ENCODE measurements at regions not wholly inside any gene's neighbourhood (a gene's known extent, or its start where the extent isn't known, plus 50 kb on each side); places are given as distances from the start of the nearest gene placed in this dataset.

DNA sequence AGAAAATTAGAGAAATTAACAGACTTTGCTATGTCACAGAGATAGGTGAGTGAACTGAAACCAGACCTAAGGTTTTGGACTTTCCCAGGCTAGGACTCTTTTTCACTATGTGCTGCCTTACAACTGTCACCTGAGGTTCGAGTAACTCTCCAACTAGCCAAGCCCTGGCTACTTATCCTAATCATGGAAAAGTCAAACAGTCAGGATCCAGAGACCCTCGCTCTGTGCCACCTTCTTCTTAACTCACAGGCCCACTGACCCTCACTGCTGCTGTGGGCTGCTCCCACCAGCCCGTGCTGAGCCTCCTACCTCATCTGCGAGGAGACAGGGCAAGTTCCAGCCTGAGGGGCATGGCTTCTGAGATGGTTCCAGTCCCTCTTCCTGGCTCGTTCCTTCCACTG is 211.4 kb upstream of the KLF14 start:
- TF ChIP-seq, protein P1, sequence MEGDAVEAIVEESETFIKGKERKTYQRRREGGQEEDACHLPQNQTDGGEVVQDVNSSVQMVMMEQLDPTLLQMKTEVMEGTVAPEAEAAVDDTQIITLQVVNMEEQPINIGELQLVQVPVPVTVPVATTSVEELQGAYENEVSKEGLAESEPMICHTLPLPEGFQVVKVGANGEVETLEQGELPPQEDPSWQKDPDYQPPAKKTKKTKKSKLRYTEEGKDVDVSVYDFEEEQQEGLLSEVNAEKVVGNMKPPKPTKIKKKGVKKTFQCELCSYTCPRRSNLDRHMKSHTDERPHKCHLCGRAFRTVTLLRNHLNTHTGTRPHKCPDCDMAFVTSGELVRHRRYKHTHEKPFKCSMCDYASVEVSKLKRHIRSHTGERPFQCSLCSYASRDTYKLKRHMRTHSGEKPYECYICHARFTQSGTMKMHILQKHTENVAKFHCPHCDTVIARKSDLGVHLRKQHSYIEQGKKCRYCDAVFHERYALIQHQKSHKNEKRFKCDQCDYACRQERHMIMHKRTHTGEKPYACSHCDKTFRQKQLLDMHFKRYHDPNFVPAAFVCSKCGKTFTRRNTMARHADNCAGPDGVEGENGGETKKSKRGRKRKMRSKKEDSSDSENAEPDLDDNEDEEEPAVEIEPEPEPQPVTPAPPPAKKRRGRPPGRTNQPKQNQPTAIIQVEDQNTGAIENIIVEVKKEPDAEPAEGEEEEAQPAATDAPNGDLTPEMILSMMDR (IDR thresholded peaks at IDR 0.05), result no peak
- TF ChIP-seq POLR2A (IDR thresholded peaks at IDR 0.05), result no peak
- no peak for TF ChIP-seq EP300 (IDR thresholded peaks at IDR 0.05)
- no peak for TF ChIP-seq POLR2AphosphoS5 (IDR thresholded peaks at IDR 0.05)

All from sigmoid colon (tissue), 4 donors.